ENCODE measurements at regions not wholly inside any gene's neighbourhood (a gene's known extent, or its start where the extent isn't known, plus 50 kb on each side); places are given as distances from the start of the nearest gene placed in this dataset.

- no peak for TF ChIP-seq YY1 (tag by site-specific recombination; IDR thresholded peaks at IDR 0.05)
- TF ChIP-seq ZNF23 (tag by site-specific recombination; IDR thresholded peaks at IDR 0.05; ENCODE audit: borderline replicate concordance): no peak
- no peak for TF ChIP-seq ZNF133 (tag by site-specific recombination; IDR thresholded peaks at IDR 0.05)
- no peak for TF ChIP-seq CTCF (tag by site-specific recombination; IDR thresholded peaks at IDR 0.05)
- peak; percentile 23 for TF ChIP-seq SETDB1 (IDR thresholded peaks at IDR 0.05; ENCODE audit: insufficient read length, low read length)
- no peak for TF ChIP-seq ZNF623 (tag by site-specific recombination; IDR thresholded peaks at IDR 0.05)
- no peak for TF ChIP-seq ZEB2 (tag by site-specific recombination; IDR thresholded peaks at IDR 0.05)
- TF ChIP-seq ZNF488 (tag by site-specific recombination; IDR thresholded peaks at IDR 0.05): no peak
- TF ChIP-seq ZNF449 (tag by site-specific recombination; IDR thresholded peaks at IDR 0.05): no peak
- no peak for TF ChIP-seq ZNF24 (tag by site-specific recombination; IDR thresholded peaks at IDR 0.05)
- no peak for TF ChIP-seq TRIM28 (IDR thresholded peaks at IDR 0.05; ENCODE audit: borderline replicate concordance, low read length)
- no peak for TF ChIP-seq ZBTB7A (tag by site-specific recombination; IDR thresholded peaks at IDR 0.05; ENCODE audit: low read depth)
- TF ChIP-seq ZNF10 (tag by site-specific recombination; IDR thresholded peaks at IDR 0.05): no peak
These were observed 92.7 kb upstream of the ZNF678 start for GRCh38 chr1:227470688-227471087.
